Prostate gland (tissue), 2 donors: ENCODE measurements at regions not wholly inside any gene's neighbourhood (a gene's known extent, or its start where the extent isn't known, plus 50 kb on each side); places are given as distances from the start of the nearest gene placed in this dataset.

ENCODE experiments used
- CTCF ChIP-seq, 4 experiments: fragments of 200-600 bp in 2 of 4; fragments of 450-650 bp in 2 of 4; sonication (generic) in 2 of 4; IDR thresholded peaks; 1 replicate in 3 of 4; 2 replicates in 1 of 4; pipeline ENCODE4 v1.5.1; 2016 to 2019; ENCODE audit warnings: antibody characterized with exemption in 4 of 4, mild to moderate bottlenecking in 2 of 4, moderate library complexity in 2 of 4
- POLR2AphosphoS5 ChIP-seq: sonication (generic); formaldehyde crosslinking; IDR thresholded peaks from one replicate; pipeline ENCODE4 v1.6.1; 2017; ENCODE audit warnings: antibody characterized with exemption

- TF ChIP-seq CTCF (IDR thresholded peaks at IDR 0.05) (no peak), POLR2AphosphoS5 (no peak)
These were observed 65.5 kb upstream of the SYT9 start for GRCh38 chr11:7186190-7186589.
